ENCODE measurements at regions not wholly inside any gene's neighbourhood (a gene's known extent, or its start where the extent isn't known, plus 50 kb on each side); places are given as distances from the start of the nearest gene placed in this dataset.

DNA sequence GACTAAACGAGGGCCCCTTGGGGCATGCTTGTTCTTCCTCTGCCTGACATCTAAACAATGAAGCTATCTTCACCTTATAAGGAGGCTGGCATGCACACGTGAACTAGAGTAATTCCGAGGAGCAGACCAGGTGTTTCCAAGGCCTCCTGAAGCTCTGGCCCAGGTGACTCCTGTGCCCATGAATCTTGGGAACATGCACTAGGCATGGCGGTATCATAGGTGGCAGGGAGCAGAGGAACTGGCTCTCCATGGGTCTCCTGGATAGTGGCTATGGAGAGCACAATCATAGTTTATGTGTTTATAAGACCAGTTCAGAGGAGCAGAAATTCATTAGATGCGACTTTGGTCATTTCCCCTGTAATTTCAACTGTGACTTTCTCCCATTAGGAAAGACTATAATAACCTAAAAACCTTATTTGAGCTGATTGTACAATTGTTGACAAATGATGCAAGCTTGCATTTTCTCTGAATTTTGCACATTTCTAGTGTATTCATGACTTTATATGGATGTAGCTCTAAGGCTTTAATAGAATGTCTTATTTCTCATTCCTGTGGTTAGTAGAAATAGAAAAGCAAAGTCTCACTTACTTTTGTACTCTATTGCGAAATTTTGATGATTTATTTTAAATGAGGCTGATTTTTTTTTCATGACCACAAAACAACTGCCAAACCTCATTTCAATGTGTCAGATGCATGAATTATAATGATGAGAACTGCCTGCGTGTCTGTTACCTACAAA is 135.3 kb upstream of the RPS23 start:
- no peaks in the 10 kb centered on the region for H3K4me1 ChIP-seq (ENCODE audit: control insufficient read depth in 3 of 3, insufficient read depth in 3 of 3, low read length in 3 of 3)
- H3K9me3 ChIP-seq (ENCODE audit: control insufficient read depth in 3 of 3, low read length in 3 of 3) = no peaks in the 10 kb centered on the region
- no peaks in the 10 kb centered on the region for H3K27me3 ChIP-seq (ENCODE audit: control insufficient read depth in 3 of 3, insufficient read depth in 3 of 3, low read length in 3 of 3)
- no peak overlapping the region for H3K4me3 ChIP-seq (ENCODE audit: low read length in 3 of 3)
- H3K36me3 ChIP-seq (ENCODE audit: control insufficient read depth in 3 of 3, insufficient read depth in 3 of 3, low read length in 3 of 3) = no peaks in the 10 kb centered on the region
- peak overlapping the region; percentile 65 for H3K27ac ChIP-seq (ENCODE audit: low read depth, low read length)
- no peak overlapping the region for H3K9ac ChIP-seq (ENCODE audit: low read depth in 1 of 3, low read length in 3 of 3)

DNA sequence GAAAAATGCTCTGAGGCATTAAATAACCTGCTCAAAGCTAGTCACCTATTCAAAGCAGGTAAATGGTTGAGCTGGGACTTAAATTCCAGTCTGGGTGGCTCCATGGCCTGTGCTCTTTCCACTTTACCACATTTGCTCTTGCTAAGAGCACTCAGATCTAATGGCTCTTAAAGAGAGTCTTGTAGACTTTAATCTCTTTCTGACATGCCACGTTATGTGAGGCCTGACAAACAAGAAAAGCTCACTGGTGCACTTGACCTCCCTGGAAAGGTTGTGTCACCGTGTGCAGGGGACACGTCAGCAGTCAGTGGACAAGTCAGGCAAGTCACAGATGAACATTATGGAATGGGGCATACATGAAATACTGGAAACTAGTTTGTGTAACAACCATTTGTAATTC is 129.9 kb upstream of the RPS23 start:
- H3K27me3 ChIP-seq (ENCODE audit: control insufficient read depth in 3 of 3, insufficient read depth in 3 of 3, low read length in 3 of 3) = no peaks in the 10 kb centered on the region
- no peak overlapping the region for H3K9ac ChIP-seq (ENCODE audit: low read depth in 1 of 3, low read length in 3 of 3)
- no peak overlapping the region for H3K4me3 ChIP-seq (ENCODE audit: low read length in 3 of 3)
- H3K36me3 ChIP-seq (ENCODE audit: control insufficient read depth in 3 of 3, insufficient read depth in 3 of 3, low read length in 3 of 3) = no peaks in the 10 kb centered on the region
- H3K9me3 ChIP-seq (ENCODE audit: control insufficient read depth in 3 of 3, low read length in 3 of 3) = peaks cover 0 to 2% (median 0%) of the 10 kb centered on the region in 3 donors
- no peak overlapping the region for H3K27ac ChIP-seq (ENCODE audit: low read depth, low read length)
- peaks cover 0 to 3% (median 0%) of the 10 kb centered on the region in 3 donors for H3K4me1 ChIP-seq (ENCODE audit: control insufficient read depth in 3 of 3, insufficient read depth in 3 of 3, low read length in 3 of 3)

DNA sequence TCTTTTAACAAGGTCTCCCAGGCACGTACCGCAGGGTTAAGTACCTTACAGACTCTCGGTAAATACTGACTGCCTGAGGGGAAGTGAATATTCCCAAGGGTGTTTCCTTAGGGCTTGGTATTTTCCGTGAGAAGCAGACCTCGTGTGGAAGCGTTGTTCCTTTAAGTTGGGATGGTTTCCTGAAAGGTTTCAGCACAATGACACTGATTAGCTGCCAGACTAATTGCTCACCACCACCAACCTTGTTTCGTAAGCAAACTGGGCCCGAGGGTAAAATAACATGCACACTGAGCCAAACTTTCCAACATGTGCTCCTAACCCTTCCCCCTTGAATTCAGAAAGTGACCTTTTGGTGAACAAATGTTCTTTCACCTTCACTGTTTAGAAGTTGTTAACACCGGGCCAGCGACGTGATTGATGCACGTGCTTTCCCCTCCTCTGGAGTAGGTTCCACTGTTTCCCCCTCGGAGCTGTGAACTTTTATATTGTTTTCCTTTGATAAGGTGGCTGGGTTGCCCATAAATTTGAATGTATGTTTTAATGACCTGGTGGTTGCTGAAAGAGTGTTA is 128.1 kb upstream of the RPS23 start:
- no peaks in the 10 kb centered on the region for H3K27me3 ChIP-seq (ENCODE audit: control insufficient read depth in 3 of 3, insufficient read depth in 3 of 3, low read length in 3 of 3)
- no peak overlapping the region for H3K9ac ChIP-seq (ENCODE audit: low read depth in 1 of 3, low read length in 3 of 3)
- no peak overlapping the region for H3K4me3 ChIP-seq (ENCODE audit: low read length in 3 of 3)
- H3K9me3 ChIP-seq (ENCODE audit: control insufficient read depth in 3 of 3, low read length in 3 of 3) = peaks cover 0 to 2% (median 0%) of the 10 kb centered on the region in 3 donors
- peak overlapping the region; percentile 50 for H3K27ac ChIP-seq (ENCODE audit: low read depth, low read length)
- no peaks in the 10 kb centered on the region for H3K36me3 ChIP-seq (ENCODE audit: control insufficient read depth in 3 of 3, insufficient read depth in 3 of 3, low read length in 3 of 3)
- peaks cover 0 to 3% (median 0%) of the 10 kb centered on the region in 3 donors for H3K4me1 ChIP-seq (ENCODE audit: control insufficient read depth in 3 of 3, insufficient read depth in 3 of 3, low read length in 3 of 3)

DNA sequence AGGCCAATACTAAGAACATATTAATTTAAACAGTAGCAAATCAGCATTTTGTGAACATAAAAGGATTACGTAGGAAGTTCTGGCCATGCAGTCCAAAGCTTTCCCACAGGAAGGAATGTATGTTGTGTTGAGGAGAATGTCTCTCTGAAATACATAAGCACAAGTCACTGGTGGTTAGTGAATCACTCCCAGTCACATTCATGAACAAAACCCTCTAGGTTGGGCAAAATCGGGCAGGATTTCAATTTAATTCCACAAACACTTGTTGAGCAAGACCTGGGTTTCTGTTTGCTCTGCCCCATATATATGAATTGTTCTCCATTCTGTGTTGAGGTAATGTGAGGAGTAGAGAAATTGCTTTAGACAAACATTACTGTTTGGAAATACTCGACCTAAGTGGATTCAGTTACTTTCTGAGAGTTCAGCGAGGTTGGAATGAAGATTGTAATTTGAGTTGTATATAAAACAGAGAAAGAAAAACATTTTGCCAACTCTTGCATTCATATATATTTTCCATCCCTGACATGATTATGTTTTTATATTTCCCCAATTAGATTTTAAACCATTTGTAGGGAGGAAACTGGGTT is 127.6 kb upstream of the RPS23 start:
- H3K9ac ChIP-seq (ENCODE audit: low read depth in 1 of 3, low read length in 3 of 3) = no peak overlapping the region
- H3K27me3 ChIP-seq (ENCODE audit: control insufficient read depth in 3 of 3, insufficient read depth in 3 of 3, low read length in 3 of 3) = no peaks in the 10 kb centered on the region
- no peaks in the 10 kb centered on the region for H3K36me3 ChIP-seq (ENCODE audit: control insufficient read depth in 3 of 3, insufficient read depth in 3 of 3, low read length in 3 of 3)
- H3K27ac ChIP-seq (ENCODE audit: low read depth, low read length) = peak overlapping the region; percentile 31
- peaks cover 0 to 3% (median 0%) of the 10 kb centered on the region in 3 donors for H3K4me1 ChIP-seq (ENCODE audit: control insufficient read depth in 3 of 3, insufficient read depth in 3 of 3, low read length in 3 of 3)
- peaks cover 0 to 2% (median 0%) of the 10 kb centered on the region in 3 donors for H3K9me3 ChIP-seq (ENCODE audit: control insufficient read depth in 3 of 3, low read length in 3 of 3)
- H3K4me3 ChIP-seq (ENCODE audit: low read length in 3 of 3) = no peak overlapping the region

DNA sequence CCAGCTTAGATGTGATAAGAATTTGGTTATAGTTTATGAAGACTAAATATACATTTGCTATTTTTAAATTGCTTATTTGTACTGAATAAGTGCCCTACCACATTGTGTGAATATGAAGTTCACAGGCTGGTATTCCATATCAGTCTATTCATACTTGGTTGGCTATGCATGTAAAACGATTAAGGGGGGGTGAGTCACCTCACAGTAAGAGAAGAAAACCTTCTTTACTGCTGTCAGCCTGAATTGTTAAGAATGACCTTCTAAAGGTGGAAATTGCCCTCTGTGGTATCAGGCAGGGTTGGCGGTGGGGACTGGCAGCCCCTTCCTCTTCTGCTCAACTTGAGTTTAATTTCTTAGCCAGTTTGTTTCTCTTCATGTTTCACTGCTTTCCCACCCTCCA is 127.0 kb upstream of the RPS23 start:
- Histone ChIP-seq H3K4me1 (ENCODE audit: control insufficient read depth in 3 of 3, insufficient read depth in 3 of 3, low read length in 3 of 3) (peaks cover 0 to 3% (median 0%) of the 10 kb centered on the region in 3 donors), H3K27me3 (ENCODE audit: control insufficient read depth in 3 of 3, insufficient read depth in 3 of 3, low read length in 3 of 3) (no peaks in the 10 kb centered on the region), H3K9me3 (ENCODE audit: control insufficient read depth in 3 of 3, low read length in 3 of 3) (peaks cover 0 to 2% (median 0%) of the 10 kb centered on the region in 3 donors), H3K9ac (ENCODE audit: low read depth in 1 of 3, low read length in 3 of 3) (no peak overlapping the region), H3K36me3 (ENCODE audit: control insufficient read depth in 3 of 3, insufficient read depth in 3 of 3, low read length in 3 of 3) (no peaks in the 10 kb centered on the region), H3K4me3 (ENCODE audit: low read length in 3 of 3) (no peak overlapping the region), H3K27ac (ENCODE audit: low read depth, low read length) (no peak overlapping the region)

DNA sequence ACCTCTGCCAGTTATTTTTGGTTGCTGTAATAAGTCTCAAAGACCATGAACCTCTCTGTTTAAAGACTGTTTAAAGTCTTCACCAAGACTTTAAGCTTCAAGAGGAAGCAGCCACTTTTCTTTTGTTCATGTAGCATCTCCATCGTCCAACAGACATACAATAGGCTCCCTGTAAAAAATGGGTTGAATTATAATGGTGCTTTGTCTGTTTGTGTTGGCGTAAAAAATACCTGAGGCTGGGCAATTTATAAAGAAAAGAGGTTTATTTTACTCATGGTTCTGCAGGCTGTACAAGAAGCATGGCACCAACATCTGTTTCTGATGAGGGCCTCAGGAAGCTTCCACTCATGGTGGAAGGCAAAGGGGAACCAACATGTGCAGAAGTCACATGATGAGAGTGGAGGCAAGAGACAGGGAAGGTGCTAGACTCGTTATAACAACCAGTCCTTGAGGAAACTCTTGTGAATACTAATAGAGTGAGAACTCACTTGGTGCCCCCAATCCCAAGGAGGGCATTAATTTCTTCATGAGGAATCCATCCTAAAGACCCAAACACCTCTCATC is 126.3 kb upstream of the RPS23 start:
- Histone ChIP-seq H3K36me3 (ENCODE audit: control insufficient read depth in 3 of 3, insufficient read depth in 3 of 3, low read length in 3 of 3) (no peaks in the 10 kb centered on the region), H3K4me1 (ENCODE audit: control insufficient read depth in 3 of 3, insufficient read depth in 3 of 3, low read length in 3 of 3) (peaks cover 0 to 3% (median 0%) of the 10 kb centered on the region in 3 donors), H3K9ac (ENCODE audit: low read depth in 1 of 3, low read length in 3 of 3) (no peak overlapping the region), H3K27me3 (ENCODE audit: control insufficient read depth in 3 of 3, insufficient read depth in 3 of 3, low read length in 3 of 3) (no peaks in the 10 kb centered on the region), H3K27ac (ENCODE audit: low read depth, low read length) (no peak overlapping the region), H3K4me3 (ENCODE audit: low read length in 3 of 3) (no peak overlapping the region), H3K9me3 (ENCODE audit: control insufficient read depth in 3 of 3, low read length in 3 of 3) (peaks cover 0 to 2% (median 0%) of the 10 kb centered on the region in 3 donors)

DNA sequence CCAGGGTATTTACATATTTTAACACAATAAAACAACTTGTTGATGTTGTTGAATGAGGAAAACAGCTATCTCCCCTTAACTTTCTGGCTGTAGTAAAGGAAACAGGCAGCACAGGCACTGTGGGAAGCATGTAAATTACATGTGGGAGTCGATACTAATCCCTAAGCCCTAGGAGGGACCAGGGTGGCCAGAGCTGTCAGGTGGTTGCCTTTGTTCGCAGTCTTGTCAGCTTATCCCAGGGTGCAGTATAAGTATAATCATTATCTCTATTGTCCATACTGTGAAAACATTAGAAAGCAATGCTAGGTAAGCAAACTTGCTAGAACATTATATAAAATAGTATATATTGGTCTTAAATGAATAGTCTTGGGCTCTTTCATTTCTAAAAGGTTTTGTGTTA is 125.6 kb upstream of the RPS23 start:
- no peak overlapping the region for H3K9ac ChIP-seq (ENCODE audit: low read depth in 1 of 3, low read length in 3 of 3)

DNA sequence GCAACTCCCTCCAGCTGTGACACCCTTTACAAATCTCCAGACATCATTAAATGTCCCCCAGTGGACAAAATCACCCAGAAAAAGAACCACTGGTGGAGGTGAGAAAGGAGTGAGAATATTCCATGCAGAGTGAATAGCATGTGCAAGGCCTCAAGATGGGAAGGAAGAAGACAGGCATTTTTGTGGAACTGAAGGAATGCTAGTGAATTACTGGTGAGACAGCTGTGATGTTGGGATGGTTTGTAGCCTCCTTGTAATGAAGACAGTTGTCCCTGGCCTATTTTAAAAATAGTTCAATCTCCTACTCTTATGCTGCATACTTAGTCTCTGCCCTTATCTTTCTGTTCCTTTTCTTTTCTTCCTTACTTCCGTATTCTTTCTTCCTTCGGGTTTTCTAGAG is 124.9 kb upstream of the RPS23 start:
- Histone ChIP-seq H3K27me3 (ENCODE audit: control insufficient read depth in 3 of 3, insufficient read depth in 3 of 3, low read length in 3 of 3) (no peaks in the 10 kb centered on the region), H3K9me3 (ENCODE audit: control insufficient read depth in 3 of 3, low read length in 3 of 3) (peaks cover 0 to 2% (median 0%) of the 10 kb centered on the region in 3 donors), H3K4me1 (ENCODE audit: control insufficient read depth in 3 of 3, insufficient read depth in 3 of 3, low read length in 3 of 3) (peaks cover 0 to 3% (median 0%) of the 10 kb centered on the region in 3 donors), H3K36me3 (ENCODE audit: control insufficient read depth in 3 of 3, insufficient read depth in 3 of 3, low read length in 3 of 3) (no peaks in the 10 kb centered on the region), H3K27ac (ENCODE audit: low read depth, low read length) (no peak overlapping the region), H3K9ac (ENCODE audit: low read depth in 1 of 3, low read length in 3 of 3) (no peak overlapping the region), H3K4me3 (ENCODE audit: low read length in 3 of 3) (no peak overlapping the region)

More for the DNA sequence above, 125.6 kb upstream of the RPS23 start:
- Histone ChIP-seq H3K9me3 (ENCODE audit: control insufficient read depth in 3 of 3, low read length in 3 of 3) (peaks cover 0 to 2% (median 0%) of the 10 kb centered on the region in 3 donors), H3K27ac (ENCODE audit: low read depth, low read length) (no peak overlapping the region), H3K4me1 (ENCODE audit: control insufficient read depth in 3 of 3, insufficient read depth in 3 of 3, low read length in 3 of 3) (peaks cover 0 to 3% (median 0%) of the 10 kb centered on the region in 3 donors), H3K27me3 (ENCODE audit: control insufficient read depth in 3 of 3, insufficient read depth in 3 of 3, low read length in 3 of 3) (no peaks in the 10 kb centered on the region), H3K36me3 (ENCODE audit: control insufficient read depth in 3 of 3, insufficient read depth in 3 of 3, low read length in 3 of 3) (no peaks in the 10 kb centered on the region), H3K4me3 (ENCODE audit: low read length in 3 of 3) (no peak overlapping the region)

DNA sequence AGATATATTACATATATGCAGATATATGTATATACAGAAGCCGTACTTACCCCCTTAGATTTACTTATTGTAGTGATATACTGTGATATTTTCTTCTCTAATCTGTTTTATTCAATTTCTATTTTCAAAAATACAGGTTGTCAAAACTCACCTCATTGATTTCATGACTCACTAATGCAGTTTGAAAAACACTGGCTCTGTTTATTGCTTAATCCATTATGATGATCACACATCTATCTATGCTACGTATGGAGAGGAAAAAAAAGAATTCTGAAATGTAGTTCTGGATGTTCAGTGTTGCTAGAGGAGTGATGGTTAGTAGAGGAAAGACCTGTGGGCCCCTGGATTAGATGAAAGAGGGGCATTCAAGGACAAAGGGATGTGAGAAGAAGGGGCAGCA is 121.0 kb upstream of the RPS23 start:
- H3K4me1 ChIP-seq (ENCODE audit: control insufficient read depth in 3 of 3, insufficient read depth in 3 of 3, low read length in 3 of 3) = peaks cover 0 to 4% (median 0%) of the 10 kb centered on the region in 3 donors
- H3K4me3 ChIP-seq (ENCODE audit: low read length in 3 of 3) = no peak overlapping the region
- no peak overlapping the region for H3K9ac ChIP-seq (ENCODE audit: low read depth in 1 of 3, low read length in 3 of 3)

More for the DNA sequence above, 121.0 kb upstream of the RPS23 start:
- no peaks in the 10 kb centered on the region for H3K9me3 ChIP-seq (ENCODE audit: control insufficient read depth in 3 of 3, low read length in 3 of 3)
- H3K36me3 ChIP-seq (ENCODE audit: control insufficient read depth in 3 of 3, insufficient read depth in 3 of 3, low read length in 3 of 3) = no peaks in the 10 kb centered on the region
- no peak overlapping the region for H3K27ac ChIP-seq (ENCODE audit: low read depth, low read length)
- no peaks in the 10 kb centered on the region for H3K27me3 ChIP-seq (ENCODE audit: control insufficient read depth in 3 of 3, insufficient read depth in 3 of 3, low read length in 3 of 3)

All from skeletal muscle tissue (tissue), 3 donors.